Ascending aorta (tissue), 2 donors: ENCODE measurements at regions not wholly inside any gene's neighbourhood (a gene's known extent, or its start where the extent isn't known, plus 50 kb on each side); places are given as distances from the start of the nearest gene placed in this dataset.

ENCODE experiments used
- DNase-seq, 2 donors: peaks; one replicate each; pipeline ENCODE4 v3.0.0-alpha.2; 2019; ENCODE audit warnings: low spot score in 2 of 2
- H3K27ac ChIP-seq, 2 donors: fragments of 200-600 bp; sonication (generic); one replicate each; pipeline ENCODE4 v1.5.1; 2016 to 2017; ENCODE audit warnings: mild to moderate bottlenecking in 1 of 2
- H3K27me3 ChIP-seq: fragments of 200-600 bp; sonication (generic); one replicate; pipeline ENCODE4 v1.5.1; 2017
- H3K36me3 ChIP-seq, 2 donors: fragments of 200-600 bp; sonication (generic); one replicate each; pipeline ENCODE4 v1.5.1; 2016
- H3K4me1 ChIP-seq, 2 donors: fragments of 200-600 bp; sonication (generic); one replicate each; pipeline ENCODE4 v1.5.1; 2016 to 2017; ENCODE audit warnings: mild to moderate bottlenecking in 1 of 2
- H3K4me3 ChIP-seq, 2 donors: fragments of 200-600 bp; sonication (generic); one replicate each; pipeline ENCODE4 v1.5.1; 2016 to 2017; ENCODE audit warnings: mild to moderate bottlenecking in 1 of 2
- H3K9me3 ChIP-seq, 2 donors: fragments of 200-600 bp; sonication (generic); one replicate each; pipeline ENCODE4 v1.5.1; 2016
- CTCF ChIP-seq, 3 experiments: fragments of 200-600 bp in 2 of 3; fragments of 450-650 bp in 1 of 3; sonication (generic) in 2 of 3; IDR thresholded peaks; one replicate each; pipeline ENCODE4 v1.5.1; 2016 to 2019; ENCODE audit warnings: antibody characterized with exemption in 3 of 3, mild to moderate bottlenecking in 1 of 3, moderate library complexity in 1 of 3
- intact Hi-C: fragments of 100-400 bp; cut with DNase I; formaldehyde crosslinking; loops from one replicate; pipeline ENCODE4 v1.15.1; 2023

- Histone ChIP-seq H3K9me3 (no peaks in the 10 kb centered on the region), H3K4me3 (no peak overlapping the region), H3K36me3 (no peaks in the 10 kb centered on the region), H3K27ac (no peak overlapping the region), H3K27me3 (no peaks in the 10 kb centered on the region), H3K4me1 (no peaks in the 10 kb centered on the region)
- no peak for DNase-seq
- intact Hi-C loops = no loop called here
- TF ChIP-seq CTCF (IDR thresholded peaks at IDR 0.05) = no peak
These were observed 251.2 kb upstream of the EGLN3 start for GRCh38 chr14:34201909-34202637.

GRCh38 chr14:34199585-34199984 lies 248.7 kb upstream of the EGLN3 start:
- Histone ChIP-seq H3K4me1 (no peaks in the 10 kb centered on the region), H3K9me3 (no peaks in the 10 kb centered on the region), H3K27me3 (no peaks in the 10 kb centered on the region), H3K4me3 (no peak overlapping the region), H3K36me3 (no peaks in the 10 kb centered on the region), H3K27ac (no peak overlapping the region)
- no peak for TF ChIP-seq CTCF (IDR thresholded peaks at IDR 0.05)
- no peak for DNase-seq
- intact Hi-C loops = no loop called here

- Histone ChIP-seq H3K4me3 (no peak overlapping the region), H3K4me1 (no peaks in the 10 kb centered on the region), H3K27ac (no peak overlapping the region), H3K9me3 (no peaks in the 10 kb centered on the region), H3K36me3 (no peaks in the 10 kb centered on the region), H3K27me3 (no peaks in the 10 kb centered on the region)
- DNase-seq = no peak
- intact Hi-C loops = no loop called here
- no peak for TF ChIP-seq CTCF (IDR thresholded peaks at IDR 0.05)
These were observed 247.2 kb upstream of the EGLN3 start for GRCh38 chr14:34198096-34198495.

- TF ChIP-seq CTCF (IDR thresholded peaks at IDR 0.05) = no peak
These were observed 245.1 kb upstream of the EGLN3 start for GRCh38 chr14:34195964-34196363.

GRCh38 chr14:34190717-34191116 lies 239.8 kb upstream of the EGLN3 start:
- no peaks in the 10 kb centered on the region for H3K9me3 ChIP-seq
- no peak overlapping the region for H3K27ac ChIP-seq
- no peak overlapping the region for H3K4me3 ChIP-seq
- H3K27me3 ChIP-seq = no peaks in the 10 kb centered on the region
- no peak for TF ChIP-seq CTCF (IDR thresholded peaks at IDR 0.05)
- intact Hi-C loops = no loop called here
- no peaks in the 10 kb centered on the region for H3K36me3 ChIP-seq
- H3K4me1 ChIP-seq = no peaks in the 10 kb centered on the region
- DNase-seq = no peak

More at GRCh38 chr14:34195964-34196363, 245.1 kb upstream of the EGLN3 start:
- Histone ChIP-seq H3K27ac (no peak overlapping the region), H3K4me3 (no peak overlapping the region), H3K4me1 (no peaks in the 10 kb centered on the region), H3K36me3 (no peaks in the 10 kb centered on the region), H3K9me3 (no peaks in the 10 kb centered on the region), H3K27me3 (no peaks in the 10 kb centered on the region)
- no peak for DNase-seq
- intact Hi-C loops = no loop called here

- Histone ChIP-seq H3K4me1 (no peaks in the 10 kb centered on the region), H3K27me3 (no peaks in the 10 kb centered on the region), H3K36me3 (no peaks in the 10 kb centered on the region), H3K4me3 (no peak overlapping the region), H3K9me3 (no peaks in the 10 kb centered on the region), H3K27ac (no peak overlapping the region)
- TF ChIP-seq CTCF (IDR thresholded peaks at IDR 0.05) = no peak
- no peak for DNase-seq
- intact Hi-C loops = no loop called here
These were observed 239.0 kb upstream of the EGLN3 start for GRCh38 chr14:34189866-34190265.
